IMR-90 (cell line): ENCODE measurements at regions not wholly inside any gene's neighbourhood (a gene's known extent, or its start where the extent isn't known, plus 50 kb on each side); places are given as distances from the start of the nearest gene placed in this dataset.

ENCODE experiments used
- ATAC-seq: fragments of 200-7000 bp; cut with Tn5 transposase; 2 replicates; pipeline ENCODE4 v1.9.1; 2020; ENCODE audit warnings: low read depth, mild to moderate bottlenecking, moderate library complexity
- BruUV-seq: library from RNA; stranded (reverse); fragments of 400-500 nt; replicated peaks from 2 replicates; lab custom pipeline; 2021; lab: Mats Ljungman, UMichigan
- CTCF ChIA-PET: fragments of 300-600 bp; formaldehyde crosslinking; extraction: SDS; loops from one replicate; lab custom pipeline; 2021; ENCODE audit warnings: antibody characterized with exemption; lab: Yijun Ruan, JAX
- POLR2A ChIA-PET: fragments of 300-600 bp; sonication (Branson Sonifier 250); formaldehyde crosslinking; loops from one replicate; lab custom pipeline; 2022; ENCODE audit warnings: antibody characterized with exemption; ENCODE audit not compliant: unreplicated experiment; lab: Charles Lee
- DNase-seq: peaks from one replicate; pipeline ENCODE4 v3.0.0; 2013
- H2AFZ ChIP-seq: replicated peaks from 2 replicates; pipeline ENCODE3; 2013; ENCODE audit warnings: low read length, mild to moderate bottlenecking; ENCODE audit not compliant: poor library complexity
- H2AK5ac ChIP-seq: 2 replicates; pipeline ENCODE4 v1.6.1; 2013; ENCODE audit warnings: low read depth, low read length, inconsistent platforms
- H2AK9ac ChIP-seq: replicated peaks from 2 replicates; pipeline ENCODE3; 2013; ENCODE audit warnings: mild to moderate bottlenecking, low read depth, low read length, moderate library complexity; ENCODE audit not compliant: poor library complexity
- H2BK120ac ChIP-seq: 2 replicates; pipeline ENCODE4 v1.6.1; 2013; ENCODE audit warnings: low read depth, low read length, inconsistent platforms
- H2BK15ac ChIP-seq: 3 replicates; pipeline ENCODE4 v1.6.1; 2013; ENCODE audit warnings: low read depth, low read length, inconsistent platforms
- H2BK20ac ChIP-seq: 2 replicates; pipeline ENCODE4 v1.6.1; 2013; ENCODE audit warnings: low read depth, mild to moderate bottlenecking, inconsistent platforms, low read length, moderate library complexity
- H2BK5ac ChIP-seq: 2 replicates; pipeline ENCODE4 v1.6.1; 2013; ENCODE audit warnings: mild to moderate bottlenecking, low read depth, low read length, inconsistent platforms; ENCODE audit not compliant: poor library complexity, severe bottlenecking
- H3K14ac ChIP-seq: replicated peaks from 2 replicates; pipeline ENCODE4 v1.6.1; 2013; ENCODE audit warnings: low read depth, low read length, inconsistent platforms
- H3K18ac ChIP-seq: 2 replicates; pipeline ENCODE4 v1.6.1; 2013; ENCODE audit warnings: low read depth, low read length, control low read depth
- H3K23ac ChIP-seq: 2 replicates; pipeline ENCODE4 v1.6.1; 2013; ENCODE audit warnings: low read depth, low read length, inconsistent platforms
- H3K27ac ChIP-seq: 2 replicates; pipeline ENCODE4 v1.5.1; 2013; ENCODE audit warnings: mild to moderate bottlenecking, control low read depth, low read length; ENCODE audit not compliant: insufficient read depth
- H3K27me3 ChIP-seq: 2 replicates; pipeline ENCODE4 v1.6.1; 2013; ENCODE audit warnings: low read length; ENCODE audit not compliant: control insufficient read depth, insufficient read depth
- H3K36me3 ChIP-seq: 2 replicates; pipeline ENCODE4 v1.6.1; 2013; ENCODE audit warnings: low read length, mixed read lengths; ENCODE audit not compliant: control insufficient read depth, insufficient read depth
- H3K4ac ChIP-seq: 2 replicates; pipeline ENCODE4 v1.6.1; 2013; ENCODE audit warnings: low read depth, low read length, inconsistent platforms
- H3K4me1 ChIP-seq: 2 replicates; pipeline ENCODE4 v1.6.1; 2013; ENCODE audit warnings: low read length, mixed read lengths; ENCODE audit not compliant: control insufficient read depth, insufficient read depth
- H3K4me2 ChIP-seq: 2 replicates; pipeline ENCODE4 v1.6.1; 2013; ENCODE audit warnings: low read depth, mild to moderate bottlenecking, control low read depth, low read length, moderate library complexity
- H3K4me3 ChIP-seq: 2 replicates; pipeline ENCODE4 v1.5.1; 2013; ENCODE audit warnings: low read depth, mild to moderate bottlenecking, control low read depth, low read length, moderate library complexity; ENCODE audit not compliant: insufficient read depth
- H3K56ac ChIP-seq: 2 replicates; pipeline ENCODE4 v1.6.1; 2013; ENCODE audit warnings: low read length, inconsistent platforms; ENCODE audit not compliant: insufficient read depth; ENCODE audit errors: extremely low read depth
- H3K79me1 ChIP-seq, 2 experiments: 2 replicates each; pipeline ENCODE4 v1.6.1; 2013; ENCODE audit warnings: low read length in 2 of 2, inconsistent platforms in 1 of 2, low read depth in 1 of 2
- H3K9ac ChIP-seq: 2 replicates; pipeline ENCODE4 v1.6.1; 2013; ENCODE audit warnings: low read depth, low read length, control low read depth
- H3K9me1 ChIP-seq: 2 replicates; pipeline ENCODE4 v1.6.1; 2013; ENCODE audit warnings: low read length, inconsistent platforms; ENCODE audit not compliant: insufficient read depth
- H3K9me3 ChIP-seq: 2 replicates; pipeline ENCODE4 v1.6.1; 2013; ENCODE audit warnings: low read length; ENCODE audit not compliant: control insufficient read depth, insufficient read depth
- H4K20me1 ChIP-seq: 2 replicates; pipeline ENCODE4 v1.6.1; 2013; ENCODE audit warnings: low read length, inconsistent platforms; ENCODE audit not compliant: insufficient read depth
- H4K5ac ChIP-seq: 2 replicates; pipeline ENCODE4 v1.6.1; 2013; ENCODE audit warnings: mild to moderate bottlenecking, low read depth, low read length, control low read depth
- H4K8ac ChIP-seq, 2 experiments: 2 replicates each; pipeline ENCODE4 v1.6.1; 2013; ENCODE audit warnings: low read depth in 2 of 2, low read length in 2 of 2, control low read depth in 1 of 2, inconsistent platforms in 1 of 2
- H4K91ac ChIP-seq: 2 replicates; pipeline ENCODE4 v1.6.1; 2013; ENCODE audit warnings: low read depth, low read length, inconsistent platforms; ENCODE audit not compliant: insufficient read depth
- CEBPB ChIP-seq: IDR thresholded peaks from 2 replicates; pipeline ENCODE4 v1.6.1; 2012; ENCODE audit warnings: low read depth, low read length, improper control_type of control experiment
- FOS ChIP-seq: fragments of 150-350 bp; IDR thresholded peaks from 2 replicates; pipeline ENCODE4 v1.6.1; 2016; ENCODE audit warnings: low read depth, low read length
- POLR2A ChIP-seq: IDR thresholded peaks from 2 replicates; pipeline ENCODE4 v1.6.1; 2012; ENCODE audit warnings: mild to moderate bottlenecking, low read depth, low read length
- RCOR1 ChIP-seq: IDR thresholded peaks from 2 replicates; pipeline ENCODE4 v1.6.1; 2012; ENCODE audit warnings: mild to moderate bottlenecking, low read length, improper control_type of control experiment; ENCODE audit not compliant: insufficient replicate concordance
- WGBS, 2 experiments: methylation state at CpG; one replicate each; pipeline versions ENCODE4 v1.1.5 to v1.1.7; 2013; ENCODE audit warnings: missing lambda C conversion rate in 2 of 2; ENCODE audit not compliant: insufficient read length in 1 of 2; ENCODE audit errors: extremely low coverage in 2 of 2; 5-methylcytosine and 5-hydroxymethylcytosine counted together
- dilution Hi-C: fragments of 300-500 bp; cut with HindIII; formaldehyde crosslinking; loops from one replicate; pipeline ENCODE4 v1.14.3; 2018; ENCODE audit warnings: low sequenced_read_pairs; ENCODE audit not compliant: unreplicated experiment
- in situ Hi-C: fragments of 300-500 bp; cut with MboI; formaldehyde crosslinking; loops from 3 replicates; pipeline ENCODE4 v1.14.3; 2019; ENCODE audit warnings: low sequenced_read_pairs, inconsistent platforms, mixed read lengths
- intact Hi-C: fragments of 100-400 bp; cut with micrococcal nuclease; formaldehyde crosslinking; loops from 2 replicates; pipeline ENCODE4 v1.10.0; 2022

- H4K8ac ChIP-seq, result no peak overlapping the region
- H3K4me2 ChIP-seq, result no peak overlapping the region
- H2BK5ac ChIP-seq, result no peak overlapping the region
- H3K79me1 ChIP-seq, result no peaks in the 10 kb centered on the region
- ChIA-PET POLR2A (no interaction called here), CTCF (no interaction called here)
- H2BK15ac ChIP-seq, result no peak overlapping the region
- no peak overlapping the region for H3K4me3 ChIP-seq
- dilution Hi-C loops (no loop called here), in situ Hi-C loops (no loop called here), intact Hi-C loops (no loop called here)
- peaks cover 6% of the 10 kb centered on the region; the same call in 1 of the 2 replicates for H3K9me3 ChIP-seq
- BruUV-seq, result no TSS peak
- H3K14ac ChIP-seq, result no peak overlapping the region
- no peak overlapping the region for H3K18ac ChIP-seq
- H3K36me3 ChIP-seq, result no peaks in the 10 kb centered on the region
- no peak overlapping the region for H2BK120ac ChIP-seq
- TF ChIP-seq FOS (no peak), CEBPB (no peak), RCOR1 (no peak), POLR2A (no peak)
- no CpG with 5 or more reads among the region's 4 CpGs for WGBS, 2 experiments
- no peaks in the 10 kb centered on the region for H3K9me1 ChIP-seq
- no peaks in the 10 kb centered on the region for H3K27me3 ChIP-seq
- no peak overlapping the region for H3K56ac ChIP-seq
- H4K91ac ChIP-seq, result no peak overlapping the region
- DNase-seq, result no peak
- no peaks in the 10 kb centered on the region for H4K20me1 ChIP-seq
- no peak overlapping the region for H2AK9ac ChIP-seq
- H3K4me1 ChIP-seq, result no peaks in the 10 kb centered on the region
- H3K23ac ChIP-seq, result no peak overlapping the region
- no peak overlapping the region for H2AK5ac ChIP-seq
- H2BK20ac ChIP-seq, result no peak overlapping the region
- no peak for ATAC-seq
- H3K4ac ChIP-seq, result no peak overlapping the region
- H3K27ac ChIP-seq, result no peak overlapping the region
- no peak overlapping the region for H3K9ac ChIP-seq
- no peak overlapping the region for H4K5ac ChIP-seq
- no peak overlapping the region for H2AFZ ChIP-seq
These were observed 591.1 kb downstream of the DTWD2 start for GRCh38 chr5:118397236-118397635.
